ENCODE measurements at regions not wholly inside any gene's neighbourhood (a gene's known extent, or its start where the extent isn't known, plus 50 kb on each side); places are given as distances from the start of the nearest gene placed in this dataset.
A peak's percentile ranks its signal among the peaks of the same experiment; 100 is the strongest.
"Not testable (repeated sequence)": the region's sequence is repeated elsewhere in the genome, so short reads cannot be mapped to it uniquely, and the experiment has no call there.

DNA sequence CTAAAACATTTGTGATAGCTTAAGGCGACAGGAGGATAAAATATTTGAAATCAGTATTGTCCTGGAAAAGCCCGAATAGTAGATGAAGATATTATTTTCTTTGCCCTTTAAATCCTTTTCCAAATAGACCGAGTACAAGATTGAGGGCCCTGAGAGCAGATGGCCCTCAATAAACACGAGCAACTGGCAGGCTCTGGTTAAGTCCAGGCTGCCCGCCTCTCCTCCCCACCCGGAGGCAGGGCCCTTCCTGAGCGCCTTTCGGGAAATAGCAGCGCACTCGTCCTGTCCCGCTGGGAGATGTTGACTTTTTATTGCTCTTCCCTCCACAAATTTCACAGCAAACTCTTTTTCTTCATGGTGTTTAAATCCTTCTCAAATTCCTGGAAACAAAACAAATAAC is 50.8 kb upstream of the MAX start:
- DNase-seq = no peak

DNA sequence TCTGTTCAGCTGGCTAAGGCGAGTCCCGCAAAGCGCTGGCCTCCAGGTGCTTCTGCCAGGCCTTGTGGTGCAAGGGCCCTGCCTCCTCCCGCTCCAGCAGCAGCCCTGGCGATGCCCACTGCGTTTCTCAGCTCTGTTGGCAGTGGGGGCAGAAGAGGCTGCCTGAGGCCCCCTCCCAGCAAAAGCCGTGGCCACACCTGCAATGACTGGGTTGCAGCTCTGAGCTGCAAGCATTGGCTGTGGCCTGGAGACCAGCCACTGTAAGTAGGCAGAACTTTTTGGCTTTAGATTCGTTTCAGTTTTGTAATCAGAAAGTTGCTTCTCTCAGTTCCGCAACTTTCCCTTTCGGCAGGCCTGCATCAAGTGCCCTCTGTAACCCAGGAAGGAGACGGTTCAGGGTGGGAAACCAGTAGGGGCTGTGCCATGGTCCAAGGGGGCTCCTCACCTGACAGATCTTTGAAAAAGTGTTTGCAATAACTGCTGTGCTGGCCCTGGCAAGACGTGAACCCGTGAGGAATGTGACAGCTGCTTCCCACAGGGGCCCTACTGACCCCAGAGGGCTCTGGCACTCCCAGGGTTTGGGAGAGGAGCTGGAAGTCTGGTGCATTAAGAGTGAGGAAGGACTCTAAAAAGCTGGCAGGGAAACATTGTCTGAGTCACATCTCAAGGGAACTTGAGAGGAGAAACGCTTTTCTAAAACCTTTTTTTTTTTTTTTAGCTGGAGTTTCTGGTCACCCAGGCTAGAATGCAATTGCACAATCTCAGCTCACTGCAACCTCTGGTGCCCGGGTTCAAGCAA is 54.5 kb upstream of the MAX start:
- peak; percentile 61 for DNase-seq

DNA sequence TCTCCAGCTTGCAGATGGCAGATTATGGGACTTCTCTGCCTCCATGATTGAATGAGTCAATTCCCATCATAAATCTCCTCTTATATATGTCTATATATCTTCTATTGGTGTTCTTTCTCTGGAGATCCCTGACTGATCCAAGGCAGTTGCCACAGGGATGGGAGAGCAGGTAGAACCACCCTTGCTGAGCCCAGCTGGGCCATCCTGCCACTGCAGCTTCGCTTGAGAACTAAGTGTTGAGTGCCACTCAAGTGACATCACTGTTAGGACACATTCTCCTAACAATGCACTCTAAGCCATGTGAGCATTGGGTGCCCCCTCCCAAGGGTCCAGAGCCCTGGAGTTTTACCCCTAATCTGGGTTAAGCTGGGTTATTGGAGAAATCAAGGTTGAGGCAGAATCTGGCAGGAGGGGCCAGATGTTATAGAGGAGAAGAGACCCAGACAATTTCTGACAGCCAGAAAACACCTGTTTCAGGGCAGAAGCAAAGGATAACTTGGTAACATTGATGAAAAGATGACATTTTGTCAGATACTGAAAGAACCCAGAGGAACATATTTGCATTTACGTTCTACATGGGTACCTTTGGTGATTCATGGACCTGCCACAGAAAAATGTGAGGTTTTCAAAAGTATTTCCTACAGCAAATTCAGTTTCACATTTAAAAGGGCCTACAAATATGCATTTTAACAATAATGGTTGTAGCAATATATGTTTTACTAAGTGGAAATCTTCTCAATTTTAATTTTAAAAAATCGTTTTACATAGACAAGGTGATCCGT is 57.2 kb upstream of the MAX start:
- DNase-seq = no peak

- no peak for DNase-seq
These were observed 57.8 kb upstream of the MAX start for GRCh38 chr14:65160091-65160490.

DNA sequence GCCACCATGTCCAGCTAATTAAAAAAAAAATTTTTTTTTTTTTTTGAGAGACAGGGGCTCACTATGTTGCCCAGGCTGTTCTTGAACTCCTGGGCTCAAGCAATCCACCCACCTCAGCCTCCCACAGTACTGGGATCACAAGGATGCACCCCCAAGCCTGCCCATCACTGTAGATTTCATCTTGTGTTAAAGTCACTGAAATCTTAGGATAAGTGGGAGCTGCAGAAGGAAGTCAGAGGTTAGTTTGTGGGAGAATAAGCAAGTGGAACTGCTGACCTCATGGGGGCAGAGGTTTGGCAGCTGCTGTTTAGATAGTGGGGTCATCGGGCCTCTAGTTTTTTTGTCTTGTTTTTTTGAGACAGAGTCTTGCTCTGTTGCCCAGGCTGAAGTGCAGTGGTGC is 59.7 kb upstream of the MAX start:
- DNase-seq = no peak

- no peak for DNase-seq
These were observed 61.9 kb upstream of the MAX start for GRCh38 chr14:65164068-65164824.

GRCh38 chr14:65164825-65165135 is 62.5 kb upstream of the MAX start:
- DNase-seq = no peak

- no peak for DNase-seq
These were observed 64.8 kb upstream of the MAX start for GRCh38 chr14:65167072-65167645.

GRCh38 chr14:65168840-65169239 is 66.5 kb upstream of the MAX start:
- no peak for DNase-seq

GRCh38 chr14:65169351-65169750 is 67.0 kb upstream of the MAX start:
- DNase-seq = no peak

- DNase-seq = no peak
These were observed 68.0 kb upstream of the MAX start for GRCh38 chr14:65170318-65170717.

DNA sequence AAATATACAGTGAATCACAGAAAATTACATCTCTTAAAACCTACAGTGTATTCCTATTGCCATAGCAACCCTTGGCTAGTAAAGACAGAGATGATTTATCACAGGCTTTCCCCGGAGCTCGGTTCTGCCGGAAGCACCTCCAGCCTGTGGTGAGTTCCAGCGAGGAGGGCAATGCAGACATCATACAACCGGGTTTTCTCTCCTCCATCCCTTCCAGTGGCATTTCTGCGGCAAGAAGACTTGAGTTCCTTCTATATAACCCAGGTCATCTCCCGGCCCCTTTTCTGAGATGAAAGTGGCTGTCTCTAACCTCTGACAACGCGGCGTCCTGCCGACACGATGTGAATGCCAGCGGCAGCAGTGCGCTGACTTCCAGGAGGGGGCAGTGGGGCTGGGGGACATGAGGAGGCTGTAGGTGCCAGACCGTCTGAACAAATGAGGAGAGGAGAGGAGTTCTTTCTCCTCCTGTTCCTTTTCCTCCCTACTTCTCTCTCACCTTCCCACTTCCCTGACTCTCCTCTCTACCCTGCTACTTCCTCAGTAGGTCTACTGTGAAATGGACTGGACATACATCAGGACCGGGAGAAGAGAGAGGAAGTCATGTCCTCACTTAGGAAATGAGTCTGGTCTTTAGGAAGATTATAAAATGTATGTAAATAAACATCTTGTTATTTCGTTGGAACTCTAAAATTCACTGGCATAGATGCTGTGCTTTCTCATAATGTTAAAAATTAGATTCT is 68.6 kb upstream of the MAX start:
- peak; percentile 70 for DNase-seq

DNA sequence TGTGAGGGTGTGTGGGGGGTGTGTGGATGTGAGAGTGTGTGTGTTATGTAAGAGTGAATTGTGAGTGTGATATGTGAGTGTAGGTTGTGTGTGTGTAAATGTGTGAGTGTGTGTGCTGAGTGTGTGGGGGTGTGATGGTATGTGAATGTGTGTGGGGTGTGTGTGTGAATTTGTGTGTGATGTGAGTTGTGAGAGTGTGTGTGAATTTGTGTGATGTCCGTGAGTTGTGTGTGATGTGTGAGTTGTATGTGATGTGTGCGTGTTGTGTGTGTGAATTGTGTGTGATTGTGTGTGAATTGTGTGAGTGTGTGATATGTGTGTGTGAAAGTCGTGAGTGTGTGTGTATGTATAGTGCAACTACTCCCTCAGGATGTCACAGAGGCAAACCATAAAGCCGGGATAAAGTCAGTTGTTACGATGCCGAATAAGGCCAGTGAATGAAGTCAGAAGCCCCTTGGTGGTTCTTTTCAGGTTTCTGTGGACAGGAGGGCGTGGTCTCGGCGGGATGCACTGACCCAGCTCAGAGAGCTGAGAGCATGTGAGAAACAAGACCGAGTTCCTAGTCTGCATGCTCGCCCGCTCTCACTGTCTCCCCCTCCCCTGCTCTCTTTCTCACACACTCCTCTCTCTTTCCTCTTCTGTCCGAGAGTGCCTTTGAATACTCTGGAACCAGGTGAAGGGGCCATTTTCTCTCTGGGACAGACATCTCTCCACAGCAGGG is 71.8 kb upstream of the MAX start:
- DNase-seq = no peak

GRCh38 chr14:65174783-65175182 is 72.5 kb upstream of the MAX start:
- no peak for DNase-seq

DNA sequence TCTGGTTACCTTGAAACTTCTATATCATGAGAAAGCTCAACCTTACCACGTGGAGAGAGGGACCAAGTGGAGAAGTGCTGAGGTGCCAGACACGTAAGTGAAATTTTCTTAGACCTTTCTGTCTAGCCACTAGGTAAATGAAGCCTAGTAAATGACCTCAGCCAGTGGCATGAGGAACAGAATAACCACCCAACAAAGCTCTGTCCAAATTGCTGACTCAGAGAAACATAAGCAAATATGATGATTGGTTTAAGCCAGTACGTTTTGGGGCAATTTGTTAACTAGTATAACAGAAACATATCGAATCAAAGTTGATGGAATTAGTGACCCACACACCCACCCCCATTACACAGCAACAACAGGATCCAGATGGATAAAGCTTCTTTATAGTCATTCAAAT is 75.2 kb upstream of the MAX start:
- no peak for DNase-seq

DNA sequence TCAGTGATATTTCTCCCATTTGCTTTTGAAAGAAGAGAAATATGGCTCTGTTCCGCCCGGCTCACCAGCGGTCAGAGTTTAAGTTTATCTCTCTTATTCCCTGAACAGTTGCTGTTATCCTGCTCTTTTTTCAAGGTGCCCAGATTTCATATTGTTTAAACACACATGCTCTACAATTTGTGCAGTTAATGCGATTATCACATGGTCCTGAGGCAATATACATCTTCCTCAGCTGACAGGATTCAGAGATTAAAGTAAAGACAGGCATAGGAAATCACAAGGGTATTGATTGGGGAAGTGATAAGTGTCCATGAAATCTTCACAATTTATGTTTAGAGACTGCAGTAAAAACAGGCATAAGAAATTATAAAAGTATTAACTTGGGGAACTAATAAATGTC is 76.9 kb upstream of the MAX start:
- not testable (repeated sequence) for DNase-seq

- peak; percentile 92 for DNase-seq
These were observed 77.8 kb upstream of the MAX start for GRCh38 chr14:65179918-65180724.

DNA sequence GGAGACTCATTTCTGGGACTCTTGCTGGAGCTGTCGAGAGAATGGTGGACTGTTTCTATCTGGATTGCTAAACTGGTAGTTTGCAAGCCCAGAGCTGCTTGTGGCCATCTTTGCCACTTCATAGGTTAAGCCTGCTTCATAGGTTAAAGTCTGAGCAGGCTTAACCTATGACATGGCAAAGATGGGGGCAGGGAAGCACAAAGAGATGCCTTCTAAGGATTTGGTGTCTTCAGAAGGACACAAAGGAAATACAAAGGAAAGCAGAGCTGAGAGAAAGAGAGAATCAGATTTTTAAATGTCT is 78.4 kb upstream of the MAX start:
- no peak for DNase-seq

DNA sequence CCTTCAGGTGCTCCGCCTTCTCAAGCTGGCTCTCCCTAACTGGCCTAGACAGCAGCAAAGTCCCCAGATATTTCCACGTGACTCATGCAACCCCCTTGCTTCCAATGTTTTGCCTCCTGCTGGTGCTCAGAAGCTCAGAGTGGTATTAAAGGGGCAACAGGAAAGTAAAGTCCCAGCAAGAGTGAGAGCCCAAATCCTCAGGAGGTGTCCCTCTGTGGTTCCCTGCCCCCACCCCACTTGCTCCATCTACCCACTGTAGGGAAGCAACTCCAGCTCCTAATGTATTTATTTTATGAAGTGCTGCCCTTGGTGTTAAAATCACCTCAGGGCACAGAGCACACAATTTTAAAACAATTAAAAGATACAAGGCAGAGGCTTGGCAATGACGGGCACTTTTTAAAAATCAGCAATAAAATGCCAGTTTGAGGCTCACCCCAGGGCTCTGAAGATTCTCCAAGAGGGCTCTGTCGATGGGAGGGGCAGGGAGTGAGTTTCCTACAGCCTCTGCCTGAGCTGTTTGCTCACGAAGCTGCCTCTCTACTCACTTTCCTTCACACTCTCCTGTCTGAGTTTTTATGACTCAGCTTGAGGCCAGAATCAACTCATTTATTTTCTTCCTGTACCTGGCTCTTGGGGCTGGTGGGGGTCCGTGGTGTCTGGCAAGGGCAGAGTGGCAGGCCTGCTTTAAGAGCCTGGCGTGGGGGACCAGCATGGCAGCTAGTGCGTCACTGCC is 81.9 kb upstream of the MAX start:
- DNase-seq = peak; percentile 46

DNA sequence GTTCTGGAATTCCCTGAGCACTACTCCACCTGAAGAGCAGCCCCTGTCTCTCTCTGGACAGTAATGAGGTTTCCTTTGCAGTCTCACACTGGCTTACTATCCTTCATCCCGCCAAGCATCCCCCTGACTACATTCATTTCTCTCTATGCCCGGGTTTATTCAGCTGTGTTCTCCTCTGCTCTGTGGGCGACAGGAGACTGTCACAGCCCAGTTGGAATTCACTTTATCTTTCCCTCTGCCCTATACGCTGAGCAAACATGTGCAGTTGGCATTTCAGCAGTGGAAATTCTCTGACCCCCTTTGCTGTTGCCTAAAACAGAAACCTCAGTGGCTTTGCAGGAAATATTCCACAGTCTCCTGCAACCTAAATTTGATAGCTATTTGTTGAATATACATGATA is 83.5 kb upstream of the MAX start:
- no peak for DNase-seq

DNA sequence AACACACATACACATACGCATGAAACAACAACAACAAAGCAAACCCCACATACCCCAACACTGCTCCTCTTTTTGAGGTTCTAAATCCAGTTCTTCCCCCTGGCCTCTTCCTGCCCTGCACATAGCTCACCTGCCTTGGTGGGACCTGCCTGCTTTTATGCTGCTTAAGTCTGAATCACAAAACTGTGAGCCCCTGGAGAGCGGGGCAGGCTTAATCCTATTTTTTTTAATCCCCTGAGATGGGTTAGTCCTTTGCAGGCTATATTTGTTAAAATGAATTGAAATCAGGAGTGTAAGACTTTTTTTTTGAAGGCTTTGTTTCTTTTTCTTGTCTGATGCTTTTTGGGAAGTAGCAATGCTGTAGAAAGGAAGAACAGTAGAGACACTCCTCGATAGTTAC is 84.6 kb upstream of the MAX start:
- no peak for DNase-seq

Data from NCI-H226 (cell line).